Erythroblast (primary cell): ENCODE measurements at regions not wholly inside any gene's neighbourhood (a gene's known extent, or its start where the extent isn't known, plus 50 kb on each side); places are given as distances from the start of the nearest gene placed in this dataset.

Source experiments
- DNase-seq, 2 experiments: peaks; one replicate each; lab custom pipeline; 2025; lab: John Stamatoyannopoulos, UW
- GATA1 ChIP-seq: IDR thresholded peaks from 2 replicates; pipeline ENCODE4 v1.6.1; 2011; ENCODE audit warnings: low read depth, mild to moderate bottlenecking, control low read depth, low read length, moderate library complexity
- POLR2A ChIP-seq: IDR thresholded peaks from 2 replicates; pipeline ENCODE4 v1.6.1; 2011; ENCODE audit warnings: mild to moderate bottlenecking, low read length

GRCh38 chr7:67813621-67814292 lies 817.1 kb downstream of the TYW1 start:
- TF ChIP-seq POLR2A (no peak), GATA1 (no peak)

DNA sequence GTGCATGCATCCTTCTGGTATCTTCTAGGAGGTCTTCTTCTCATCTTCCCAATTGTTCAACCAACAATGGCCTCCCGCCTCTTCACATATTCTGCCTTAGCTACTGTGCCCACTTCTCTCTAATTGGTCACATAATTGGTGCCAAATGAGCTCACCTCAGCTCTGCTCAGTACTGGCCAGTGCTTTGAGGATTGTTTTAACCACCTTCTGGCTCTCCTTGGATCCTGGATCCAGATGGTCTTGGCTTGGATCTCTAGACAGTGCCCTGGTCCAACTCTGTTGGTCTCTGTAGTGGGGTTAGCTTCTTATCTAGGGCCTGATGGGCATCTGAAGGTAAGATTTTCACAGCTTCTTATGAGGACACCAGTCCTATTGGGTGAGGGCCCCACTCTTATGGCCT lies 820.8 kb downstream of the TYW1 start:
- no peak for DNase-seq
- TF ChIP-seq POLR2A (no peak), GATA1 (no peak)

More at GRCh38 chr7:67813621-67814292, 817.1 kb downstream of the TYW1 start:
- no peak for DNase-seq

GRCh38 chr7:67821116-67821515 lies 824.5 kb downstream of the TYW1 start:
- no peak for DNase-seq

DNA sequence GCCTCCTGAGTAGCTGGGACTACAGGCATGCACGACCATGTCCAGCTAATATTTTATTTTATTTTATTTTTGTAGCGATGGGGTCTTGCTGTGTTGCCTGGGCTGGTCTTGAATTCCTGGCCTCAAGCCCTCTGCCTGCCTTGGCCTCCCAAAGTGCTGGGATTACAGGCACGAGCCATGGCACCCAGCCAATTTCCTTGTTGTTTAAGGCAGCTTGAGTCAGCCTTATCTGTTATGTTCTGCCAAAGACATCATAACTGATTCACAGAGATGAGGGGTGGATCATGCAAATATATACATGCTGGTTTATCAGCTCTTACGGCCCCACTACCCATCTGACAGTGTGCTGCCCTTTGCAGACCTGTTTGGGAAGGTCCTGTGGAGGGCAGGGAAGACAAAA lies 826.7 kb downstream of the TYW1 start:
- no peak for TF ChIP-seq GATA1
- TF ChIP-seq POLR2A, result no peak
- DNase-seq, result no peak

More at GRCh38 chr7:67821116-67821515, 824.5 kb downstream of the TYW1 start:
- no peak for TF ChIP-seq POLR2A
- no peak for TF ChIP-seq GATA1

DNA sequence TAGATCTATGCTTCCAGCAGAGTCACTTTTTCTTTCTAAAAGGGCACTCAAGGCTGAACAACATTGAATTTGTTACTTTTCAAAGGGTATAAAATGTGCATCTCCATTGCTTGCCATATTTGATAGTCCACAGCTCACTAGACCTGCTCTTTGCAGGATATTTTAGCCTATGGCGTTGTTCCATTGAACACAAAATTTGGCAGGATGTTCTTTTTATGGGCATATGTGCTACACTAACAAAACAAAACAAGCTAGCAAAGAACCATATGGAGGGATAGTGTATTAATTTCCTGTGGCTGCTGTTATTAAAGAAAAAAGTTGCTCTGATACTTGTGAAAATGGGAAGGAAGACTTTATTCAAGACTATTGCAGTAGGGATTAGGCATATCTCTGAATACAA lies 828.7 kb downstream of the TYW1 start:
- no peak for DNase-seq
- no peak for TF ChIP-seq POLR2A
- no peak for TF ChIP-seq GATA1

DNA sequence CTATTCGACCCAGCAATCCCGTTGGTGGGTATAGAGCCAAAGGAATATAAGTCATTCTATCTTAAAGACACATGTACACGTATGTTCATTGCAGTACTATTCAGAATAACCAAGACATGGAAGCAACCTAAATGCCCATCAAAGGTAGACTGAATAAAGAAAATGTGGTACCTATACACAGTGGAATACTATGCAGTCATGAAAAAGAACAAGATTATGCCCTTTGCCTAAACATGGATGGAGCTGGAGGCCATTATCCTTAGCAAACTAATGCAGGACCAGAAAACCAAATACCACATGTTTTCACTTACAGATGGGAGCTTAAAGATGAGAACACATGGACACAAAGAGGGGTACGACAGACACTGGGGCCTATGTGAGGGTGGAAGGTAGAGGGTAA lies 845.3 kb downstream of the TYW1 start:
- TF ChIP-seq POLR2A, result no peak
- TF ChIP-seq GATA1, result no peak

DNA sequence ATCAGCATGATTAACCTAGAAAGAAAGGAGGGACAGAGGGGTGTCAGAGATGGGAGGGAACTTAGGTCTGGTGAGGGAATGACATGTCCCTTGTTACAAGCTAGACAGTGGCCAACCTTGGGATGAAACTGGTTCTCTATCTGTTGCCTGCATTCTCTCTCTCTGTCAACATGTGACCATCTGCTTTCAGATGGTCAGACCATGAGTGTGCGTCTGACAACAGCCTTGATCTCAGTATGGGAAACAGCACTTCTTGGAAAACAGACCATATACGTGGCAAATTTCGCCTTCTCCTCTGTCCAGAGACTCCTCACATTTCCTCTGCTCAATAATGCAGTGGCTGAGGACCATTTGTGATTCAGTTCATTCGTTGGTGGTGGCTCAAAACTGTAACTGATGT lies 845.9 kb downstream of the TYW1 start:
- no peak for TF ChIP-seq POLR2A
- no peak for DNase-seq

More for the DNA sequence above, 845.3 kb downstream of the TYW1 start:
- DNase-seq, result no peak

GRCh38 chr7:67843001-67843565 lies 846.5 kb downstream of the TYW1 start:
- TF ChIP-seq POLR2A (no peak), GATA1 (no peak)
- DNase-seq, result no peak

DNA sequence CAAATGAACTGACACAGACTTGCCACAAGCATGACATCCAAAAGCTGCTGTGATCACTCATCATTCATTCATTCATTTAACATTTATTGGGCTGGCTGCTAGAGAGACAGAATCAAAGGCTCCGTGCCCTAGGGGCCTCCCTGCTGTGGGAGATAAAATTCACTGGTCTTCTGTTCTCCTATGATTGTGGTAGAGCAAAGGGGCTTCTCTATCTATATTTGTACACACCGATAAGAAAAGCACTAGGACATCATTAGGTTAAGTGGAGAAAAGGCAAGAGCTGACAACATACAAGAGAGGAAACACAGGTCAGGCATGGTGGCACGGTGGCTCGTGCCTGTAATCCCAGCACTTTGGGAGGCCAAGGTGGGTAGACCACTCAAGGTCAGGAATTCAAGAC lies 847.0 kb downstream of the TYW1 start:
- DNase-seq, result no peak
- TF ChIP-seq POLR2A (no peak), GATA1 (no peak)

DNA sequence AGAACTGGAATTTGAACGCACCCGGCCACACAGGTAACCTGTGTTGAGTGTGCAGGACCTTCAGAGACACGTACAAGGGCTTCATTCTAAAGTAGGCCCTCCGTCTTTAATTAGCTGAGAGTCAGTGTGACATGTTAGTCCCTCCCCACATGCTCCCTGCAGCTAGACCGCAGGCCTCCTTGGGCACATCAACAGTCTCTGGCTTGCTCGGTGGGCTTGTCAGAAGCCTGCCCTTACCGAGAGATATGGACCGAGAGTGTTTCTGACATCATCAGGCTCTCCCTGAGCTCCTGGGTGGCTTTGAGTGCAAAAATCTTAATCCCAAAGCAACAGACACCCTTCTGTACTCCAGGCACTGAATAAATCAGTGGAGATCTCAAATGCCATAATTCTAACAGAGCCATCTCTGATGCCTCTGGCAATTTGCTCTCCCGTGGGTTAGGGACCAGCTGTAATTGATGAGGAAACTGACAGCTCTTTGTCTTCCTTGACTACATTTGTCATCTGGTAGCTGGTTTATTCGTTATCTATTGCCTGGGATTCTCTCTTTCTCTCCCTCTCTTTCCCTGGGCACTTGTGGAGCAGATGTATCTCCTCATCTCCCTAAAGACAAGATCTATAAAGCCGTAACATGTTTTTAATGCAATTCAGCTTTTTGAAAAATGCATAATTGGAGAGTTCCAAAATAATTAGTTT lies 850.6 kb downstream of the TYW1 start:
- TF ChIP-seq GATA1 (no peak), POLR2A (no peak)
- no peak for DNase-seq

GRCh38 chr7:67854221-67855178 lies 857.9 kb downstream of the TYW1 start:
- TF ChIP-seq GATA1, result no peak
- TF ChIP-seq POLR2A, result no peak
- no peak for DNase-seq

DNA sequence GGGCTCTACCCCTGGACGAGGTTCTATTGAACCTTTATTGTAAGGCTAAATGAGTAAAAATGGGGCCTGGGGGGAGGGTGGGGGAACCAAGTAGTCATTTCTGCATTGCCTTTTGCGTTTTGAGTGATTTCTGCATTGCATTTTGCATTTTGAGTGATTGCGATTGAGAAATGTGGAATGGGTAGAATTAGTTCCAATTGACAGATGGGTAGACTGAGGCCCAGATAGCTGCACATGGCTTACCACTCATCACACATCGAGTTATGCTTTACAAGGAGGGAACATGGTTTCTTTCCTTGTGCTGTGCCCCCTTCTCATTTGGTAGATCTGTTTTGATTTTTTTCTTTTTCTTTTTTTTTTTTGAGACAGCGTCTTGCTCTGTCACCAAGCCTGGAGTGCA lies 858.7 kb downstream of the TYW1 start:
- TF ChIP-seq GATA1 (no peak), POLR2A (no peak)

DNA sequence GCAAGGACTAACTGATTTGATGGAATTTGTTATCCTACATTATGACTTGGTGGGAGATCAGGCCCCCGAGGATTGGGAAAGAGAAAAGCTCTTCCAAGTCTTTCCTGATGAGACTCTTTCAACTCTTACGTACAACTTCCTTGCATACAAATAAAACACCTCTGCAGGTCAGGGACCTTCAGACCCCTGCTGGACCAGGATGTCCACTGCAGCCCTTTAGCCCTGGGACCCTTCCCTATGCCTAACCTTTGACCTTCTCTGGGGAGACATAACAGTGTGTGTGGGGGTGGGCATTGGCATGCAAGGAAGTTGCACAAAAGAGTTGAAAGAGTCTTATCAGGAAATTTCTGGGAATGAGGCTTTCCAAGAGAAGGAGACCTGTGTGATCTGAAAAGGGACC lies 859.4 kb downstream of the TYW1 start:
- TF ChIP-seq GATA1 (no peak), POLR2A (no peak)
- DNase-seq, result no peak

More for the DNA sequence above, 858.7 kb downstream of the TYW1 start:
- DNase-seq, result no peak
